Endodermal cell (in vitro differentiated cells): ENCODE measurements at regions not wholly inside any gene's neighbourhood (a gene's known extent, or its start where the extent isn't known, plus 50 kb on each side); places are given as distances from the start of the nearest gene placed in this dataset.

ENCODE experiments used
- DNase-seq: peaks from one replicate; pipeline ENCODE4 v3.0.0-alpha.2; 2017
- H3K27ac ChIP-seq: 2 replicates; pipeline ENCODE4 v1.5.1; 2013; ENCODE audit warnings: mild to moderate bottlenecking, low read depth, low read length, moderate library complexity
- H3K27me3 ChIP-seq: 2 replicates; pipeline ENCODE4 v1.6.1; 2013; ENCODE audit warnings: mild to moderate bottlenecking, low read length, moderate library complexity; ENCODE audit not compliant: insufficient read depth, control insufficient read depth, poor library complexity, severe bottlenecking
- H3K36me3 ChIP-seq: 2 replicates; pipeline ENCODE4 v1.7.0; 2013; ENCODE audit warnings: mild to moderate bottlenecking, low read length, moderate library complexity; ENCODE audit not compliant: control insufficient read depth, insufficient read depth
- H3K4me1 ChIP-seq: one replicate; pipeline ENCODE4 v1.7.0; 2013; ENCODE audit warnings: low read length; ENCODE audit not compliant: control insufficient read depth, insufficient read depth
- H3K4me3 ChIP-seq: 2 replicates; pipeline ENCODE4 v1.5.1; 2013; ENCODE audit warnings: mild to moderate bottlenecking, low read length, moderate library complexity
- H3K9ac ChIP-seq: 2 replicates; pipeline ENCODE4 v1.6.1; 2013; ENCODE audit warnings: mild to moderate bottlenecking, low read length, moderate library complexity; ENCODE audit not compliant: poor library complexity, severe bottlenecking; ENCODE audit errors: extremely low read depth
- H3K9me3 ChIP-seq: 2 replicates; pipeline ENCODE4 v1.6.1; 2013; ENCODE audit warnings: mild to moderate bottlenecking, low read length, moderate library complexity; ENCODE audit not compliant: control insufficient read depth
- H3K27ac Mint-ChIP-seq: 2 replicates; pipeline ENCODE4 v1.8.0; 2020; ENCODE audit warnings: mixed read lengths
- H3K27me3 Mint-ChIP-seq: 2 replicates; pipeline ENCODE4 v1.8.0; 2021; ENCODE audit warnings: mild to moderate bottlenecking, mixed read lengths; ENCODE audit not compliant: insufficient read depth
- H3K36me3 Mint-ChIP-seq: 2 replicates; pipeline ENCODE4 v1.8.0; 2020; ENCODE audit warnings: low read depth, mixed read lengths
- H3K4me1 Mint-ChIP-seq: 2 replicates; pipeline ENCODE4 v1.8.0; 2020; ENCODE audit warnings: mixed read lengths
- H3K4me3 Mint-ChIP-seq: 2 replicates; pipeline ENCODE4 v1.8.0; 2020; ENCODE audit warnings: mild to moderate bottlenecking, moderate library complexity, mixed read lengths
- H3K9me3 Mint-ChIP-seq: 2 replicates; pipeline ENCODE4 v1.8.0; 2020; ENCODE audit warnings: mild to moderate bottlenecking, mixed read lengths
- CTCF ChIP-seq: fragments of 200-600 bp; sonication (generic); conservative IDR thresholded peaks from 2 replicates; pipeline ENCODE4 v1.5.0; 2021; ENCODE audit warnings: antibody characterized with exemption, mild to moderate bottlenecking
- WGBS, 2 experiments: methylation state at CpG; one replicate each; pipeline versions ENCODE4 v1.1.5 to v1.1.7; 2013; ENCODE audit warnings: missing lambda C conversion rate in 2 of 2, mixed read lengths in 1 of 2; ENCODE audit not compliant: insufficient coverage in 1 of 2, insufficient read length in 1 of 2; 5-methylcytosine and 5-hydroxymethylcytosine counted together

- Histone ChIP-seq H3K27me3 (no peaks in the 10 kb centered on the region), H3K36me3 (no peaks in the 10 kb centered on the region), H3K9me3 (peaks cover 5% of the 10 kb centered on the region), H3K4me1 (no peaks in the 10 kb centered on the region), H3K27ac (no peak overlapping the region), H3K4me3 (no peak overlapping the region), H3K9ac (no peak overlapping the region)
- no peak for DNase-seq
- no peaks in the 10 kb centered on the region for H3K4me1 Mint-ChIP-seq
- H3K9me3 Mint-ChIP-seq = peaks cover 2% of the 10 kb centered on the region
- no peak overlapping the region for H3K4me3 Mint-ChIP-seq
- H3K36me3 Mint-ChIP-seq = no peaks in the 10 kb centered on the region
- H3K27me3 Mint-ChIP-seq = no peaks in the 10 kb centered on the region
- 90 to 100% methylated on average over 2 of the region's 2 CpGs for WGBS, 2 experiments
- no peak for TF ChIP-seq CTCF
- H3K27ac Mint-ChIP-seq = no peak overlapping the region
Observed at GRCh38 chr14:80395031-80395430, 183.7 kb upstream of the DIO2 start.

GRCh38 chr14:80393766-80394165 is 182.5 kb upstream of the DIO2 start:
- H3K36me3 Mint-ChIP-seq = no peaks in the 10 kb centered on the region
- Histone ChIP-seq H3K4me1 (no peaks in the 10 kb centered on the region), H3K9ac (no peak overlapping the region), H3K27ac (no peak overlapping the region), H3K27me3 (no peaks in the 10 kb centered on the region), H3K36me3 (no peaks in the 10 kb centered on the region), H3K9me3 (peaks cover 5% of the 10 kb centered on the region), H3K4me3 (no peak overlapping the region)
- no peak for TF ChIP-seq CTCF
- no peaks in the 10 kb centered on the region for H3K4me1 Mint-ChIP-seq
- H3K4me3 Mint-ChIP-seq = no peak overlapping the region
- H3K9me3 Mint-ChIP-seq = peaks cover 1% of the 10 kb centered on the region
- 29% methylated on average over 1 of the region's 1 CpG; no CpG with 5 or more reads in 1 of the 2 experiments for WGBS, 2 experiments
- no peak for DNase-seq
- H3K27ac Mint-ChIP-seq = no peak overlapping the region
- no peaks in the 10 kb centered on the region for H3K27me3 Mint-ChIP-seq

- no peak for TF ChIP-seq CTCF
- H3K36me3 Mint-ChIP-seq = no peaks in the 10 kb centered on the region
- Histone ChIP-seq H3K4me3 (no peak overlapping the region), H3K27ac (no peak overlapping the region), H3K36me3 (no peaks in the 10 kb centered on the region), H3K27me3 (no peaks in the 10 kb centered on the region), H3K9ac (no peak overlapping the region), H3K4me1 (no peaks in the 10 kb centered on the region), H3K9me3 (peaks cover 3% of the 10 kb centered on the region)
- H3K27me3 Mint-ChIP-seq = no peaks in the 10 kb centered on the region
- H3K9me3 Mint-ChIP-seq = no peaks in the 10 kb centered on the region
- 86% methylated on average over 1 of the region's 1 CpG; no CpG with 5 or more reads in 1 of the 2 experiments for WGBS, 2 experiments
- no peaks in the 10 kb centered on the region for H3K4me1 Mint-ChIP-seq
- no peak overlapping the region for H3K4me3 Mint-ChIP-seq
- no peak overlapping the region for H3K27ac Mint-ChIP-seq
- DNase-seq = peak; percentile 50
Observed at GRCh38 chr14:80390906-80391305, 179.6 kb upstream of the DIO2 start.
